PFSK-1 (cell line): ENCODE measurements at regions not wholly inside any gene's neighbourhood (a gene's known extent, or its start where the extent isn't known, plus 50 kb on each side); places are given as distances from the start of the nearest gene placed in this dataset.

ENCODE experiments used
- FOXP2 ChIP-seq: optimal IDR thresholded peaks from 2 replicates; pipeline ENCODE3; 2011; ENCODE audit warnings: borderline replicate concordance, control low read depth, inconsistent platforms; ENCODE audit not compliant: insufficient read depth; ENCODE audit errors: extremely low read length, extremely low read depth
- POLR2AphosphoS5 ChIP-seq: IDR thresholded peaks from 2 replicates; pipeline ENCODE4 v1.6.1; 2012; ENCODE audit warnings: low read depth, mild to moderate bottlenecking, control low read depth, low read length, moderate library complexity
- SIN3A ChIP-seq: IDR thresholded peaks from 2 replicates; pipeline ENCODE4 v1.6.1; 2012; ENCODE audit warnings: mild to moderate bottlenecking, low read length, moderate library complexity, borderline replicate concordance; ENCODE audit not compliant: insufficient read depth
- TAF1 ChIP-seq: IDR thresholded peaks from 2 replicates; pipeline ENCODE4 v1.6.1; 2012; ENCODE audit warnings: low read length, control low read depth, borderline replicate concordance; ENCODE audit not compliant: insufficient read depth
- TF ChIP-seq, protein P1 (sequence below), 2 experiments: IDR thresholded peaks; 2 replicates each; pipeline versions ENCODE4 v1.6.1 to v1.8.0; 2011 to 2012; ENCODE audit warnings: low read depth in 2 of 2, low read length in 2 of 2, control low read depth in 1 of 2, inconsistent platforms in 1 of 2, mild to moderate bottlenecking in 1 of 2, moderate library complexity in 1 of 2; ENCODE audit not compliant: insufficient read depth in 1 of 2

DNA sequence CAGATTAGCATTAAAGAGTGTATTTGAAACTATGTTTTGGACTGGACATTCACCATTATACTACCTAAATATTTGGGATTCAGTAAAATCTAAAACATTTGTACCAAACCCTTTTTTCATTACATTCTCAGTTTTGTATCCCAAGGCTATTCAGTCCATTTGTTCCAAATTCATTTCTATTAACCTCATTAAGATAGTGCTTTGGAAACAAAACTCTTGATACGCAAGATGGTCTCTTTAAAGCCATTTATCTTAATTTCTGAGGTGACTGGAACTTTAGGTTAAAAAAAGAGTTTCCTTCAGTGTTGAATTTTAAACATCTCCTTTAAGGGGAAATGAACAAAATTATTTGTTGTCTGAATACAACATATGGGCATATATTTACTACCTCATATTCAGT lies 702.5 kb upstream of the GRAMD2B start:
- TF ChIP-seq, protein P1, sequence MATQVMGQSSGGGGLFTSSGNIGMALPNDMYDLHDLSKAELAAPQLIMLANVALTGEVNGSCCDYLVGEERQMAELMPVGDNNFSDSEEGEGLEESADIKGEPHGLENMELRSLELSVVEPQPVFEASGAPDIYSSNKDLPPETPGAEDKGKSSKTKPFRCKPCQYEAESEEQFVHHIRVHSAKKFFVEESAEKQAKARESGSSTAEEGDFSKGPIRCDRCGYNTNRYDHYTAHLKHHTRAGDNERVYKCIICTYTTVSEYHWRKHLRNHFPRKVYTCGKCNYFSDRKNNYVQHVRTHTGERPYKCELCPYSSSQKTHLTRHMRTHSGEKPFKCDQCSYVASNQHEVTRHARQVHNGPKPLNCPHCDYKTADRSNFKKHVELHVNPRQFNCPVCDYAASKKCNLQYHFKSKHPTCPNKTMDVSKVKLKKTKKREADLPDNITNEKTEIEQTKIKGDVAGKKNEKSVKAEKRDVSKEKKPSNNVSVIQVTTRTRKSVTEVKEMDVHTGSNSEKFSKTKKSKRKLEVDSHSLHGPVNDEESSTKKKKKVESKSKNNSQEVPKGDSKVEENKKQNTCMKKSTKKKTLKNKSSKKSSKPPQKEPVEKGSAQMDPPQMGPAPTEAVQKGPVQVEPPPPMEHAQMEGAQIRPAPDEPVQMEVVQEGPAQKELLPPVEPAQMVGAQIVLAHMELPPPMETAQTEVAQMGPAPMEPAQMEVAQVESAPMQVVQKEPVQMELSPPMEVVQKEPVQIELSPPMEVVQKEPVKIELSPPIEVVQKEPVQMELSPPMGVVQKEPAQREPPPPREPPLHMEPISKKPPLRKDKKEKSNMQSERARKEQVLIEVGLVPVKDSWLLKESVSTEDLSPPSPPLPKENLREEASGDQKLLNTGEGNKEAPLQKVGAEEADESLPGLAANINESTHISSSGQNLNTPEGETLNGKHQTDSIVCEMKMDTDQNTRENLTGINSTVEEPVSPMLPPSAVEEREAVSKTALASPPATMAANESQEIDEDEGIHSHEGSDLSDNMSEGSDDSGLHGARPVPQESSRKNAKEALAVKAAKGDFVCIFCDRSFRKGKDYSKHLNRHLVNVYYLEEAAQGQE (IDR thresholded peaks at IDR 0.05; ENCODE audit: insufficient read depth in 1 of 2, low read depth in 2 of 2, low read length in 2 of 2), result no peak
- TF ChIP-seq SIN3A (no peak), POLR2AphosphoS5 (no peak)

DNA sequence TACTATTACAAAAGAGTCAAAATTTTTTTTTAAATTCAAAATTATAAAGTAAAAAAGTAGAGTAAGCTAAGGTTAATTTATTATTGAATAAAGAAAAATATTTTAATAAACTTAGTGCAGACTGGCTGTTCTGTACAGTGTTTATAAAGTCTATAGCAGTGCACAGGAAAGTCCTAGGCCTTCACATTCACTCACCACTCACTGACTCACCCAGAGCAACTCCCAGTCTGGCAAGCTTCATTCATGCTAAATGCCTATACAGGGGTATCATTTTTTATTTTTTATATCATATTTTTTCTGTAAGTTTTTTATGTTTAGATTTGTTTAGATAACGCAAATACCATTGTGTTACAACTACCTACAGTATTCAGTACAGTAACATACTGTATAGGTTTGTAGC lies 700.7 kb upstream of the GRAMD2B start:
- TF ChIP-seq TAF1 (no peak), SIN3A (no peak), FOXP2 (no peak), POLR2AphosphoS5 (no peak)
- TF ChIP-seq, protein P1 (IDR thresholded peaks at IDR 0.05; ENCODE audit: insufficient read depth in 1 of 2, low read depth in 2 of 2, low read length in 2 of 2), result no peak

DNA sequence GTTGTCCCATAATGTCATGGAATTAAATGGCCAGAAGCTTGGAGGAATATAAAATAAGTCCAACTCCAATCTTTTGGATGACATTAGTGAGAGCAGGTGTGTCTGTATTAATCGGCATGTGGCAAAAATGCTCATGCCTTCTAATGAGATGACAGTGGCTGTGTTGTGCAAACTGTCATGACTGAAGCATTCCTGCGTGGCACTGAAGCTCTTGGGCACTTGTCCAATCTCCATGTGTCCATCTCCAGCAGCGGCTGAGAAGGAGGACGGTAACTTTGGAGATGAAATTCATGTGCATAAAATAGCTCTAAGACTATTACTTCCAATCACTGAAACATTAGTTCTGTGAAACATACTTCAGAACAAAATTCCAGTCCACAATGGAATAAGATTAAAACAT lies 697.5 kb upstream of the GRAMD2B start:
- TF ChIP-seq, protein P1 (IDR thresholded peaks at IDR 0.05; ENCODE audit: insufficient read depth in 1 of 2, low read depth in 2 of 2, low read length in 2 of 2), result no peak
- TF ChIP-seq POLR2AphosphoS5 (no peak), TAF1 (no peak), FOXP2 (no peak), SIN3A (no peak)

DNA sequence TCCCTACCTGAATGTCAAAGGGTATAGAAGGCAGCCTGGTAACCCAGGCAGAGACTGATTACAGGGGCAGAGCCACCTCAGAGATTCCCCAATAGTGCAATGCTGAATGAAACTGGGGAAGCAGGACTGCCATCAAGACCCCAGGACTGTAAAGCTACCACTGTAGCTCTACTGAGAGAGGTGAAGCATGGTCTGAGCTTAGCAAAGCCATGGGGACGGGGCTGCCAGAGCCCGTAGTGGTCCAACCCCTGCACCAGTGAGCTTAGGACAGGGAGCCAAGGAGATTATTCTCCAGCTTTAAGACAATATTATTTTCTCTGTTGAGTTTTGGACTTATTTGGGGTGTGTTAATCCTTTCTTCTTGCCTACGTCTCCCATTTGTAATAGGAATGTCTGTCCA lies 679.3 kb upstream of the GRAMD2B start:
- TF ChIP-seq TAF1 (no peak), POLR2AphosphoS5 (no peak), FOXP2 (no peak), SIN3A (no peak)
- TF ChIP-seq, protein P1 (IDR thresholded peaks at IDR 0.05; ENCODE audit: insufficient read depth in 1 of 2, low read depth in 2 of 2, low read length in 2 of 2), result no peak

DNA sequence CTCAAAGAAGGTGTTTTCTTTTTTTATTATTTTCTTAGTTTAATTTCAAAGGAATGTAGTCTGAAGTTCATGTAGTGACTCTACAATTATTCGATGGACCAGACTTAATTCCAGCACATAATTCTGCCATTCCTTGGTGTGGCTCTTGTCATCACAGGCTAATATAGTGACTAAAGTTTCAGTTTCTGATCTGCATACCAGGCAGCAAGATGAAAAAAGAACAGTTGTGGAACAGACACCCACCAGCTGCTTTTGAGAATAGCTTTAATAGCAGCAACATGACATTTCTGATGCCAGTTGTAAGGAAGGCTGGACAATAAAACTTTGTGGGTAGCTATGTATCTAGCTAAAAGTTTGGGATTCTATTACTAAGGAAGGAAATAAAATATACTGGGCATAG lies 676.3 kb upstream of the GRAMD2B start:
- no peak for TF ChIP-seq FOXP2
- TF ChIP-seq TAF1, result no peak
- no peak for TF ChIP-seq POLR2AphosphoS5
- TF ChIP-seq SIN3A, result no peak
- TF ChIP-seq, protein P1 (IDR thresholded peaks at IDR 0.05; ENCODE audit: insufficient read depth in 1 of 2, low read depth in 2 of 2, low read length in 2 of 2), result no peak
